AG09309 (cell line): ENCODE measurements at regions not wholly inside any gene's neighbourhood (a gene's known extent, or its start where the extent isn't known, plus 50 kb on each side); places are given as distances from the start of the nearest gene placed in this dataset.
"Not testable (repeated sequence)": the region's sequence is repeated elsewhere in the genome, so short reads cannot be mapped to it uniquely, and the experiment has no call there.

Experiments
- DNase-seq: peaks from one replicate; pipeline ENCODE4 v3.0.0-alpha.2; 2010; ENCODE audit warnings: low read depth
- H3K4me3 ChIP-seq: 2 replicates; pipeline ENCODE4 v1.5.1; 2011; ENCODE audit warnings: mild to moderate bottlenecking, low read depth, low read length, moderate library complexity; ENCODE audit not compliant: control insufficient read depth
- CTCF ChIP-seq: IDR thresholded peaks from 2 replicates; pipeline ENCODE4 v1.5.1; 2011; ENCODE audit warnings: mild to moderate bottlenecking, low read depth, low read length, inconsistent platforms; ENCODE audit not compliant: insufficient read depth, control insufficient read depth; ENCODE audit errors: missing control alignments

- no peak for DNase-seq
- no peak for TF ChIP-seq CTCF
- no peak overlapping the region for H3K4me3 ChIP-seq
These were observed 64.7 kb upstream of the ZNF217 start for GRCh38 chr20:53658322-53658721.

GRCh38 chr20:53657732-53658131, 64.1 kb upstream of the ZNF217 start:
- DNase-seq = no peak
- H3K4me3 ChIP-seq = no peak overlapping the region
- no peak for TF ChIP-seq CTCF

- no peak for TF ChIP-seq CTCF
- DNase-seq = no peak
- no peak overlapping the region for H3K4me3 ChIP-seq
These were observed 63.6 kb upstream of the ZNF217 start for GRCh38 chr20:53657279-53657678.

- no peak overlapping the region for H3K4me3 ChIP-seq
- TF ChIP-seq CTCF = no peak
- peak; percentile 65 for DNase-seq
These were observed 62.9 kb upstream of the ZNF217 start for GRCh38 chr20:53656293-53657202.

DNA sequence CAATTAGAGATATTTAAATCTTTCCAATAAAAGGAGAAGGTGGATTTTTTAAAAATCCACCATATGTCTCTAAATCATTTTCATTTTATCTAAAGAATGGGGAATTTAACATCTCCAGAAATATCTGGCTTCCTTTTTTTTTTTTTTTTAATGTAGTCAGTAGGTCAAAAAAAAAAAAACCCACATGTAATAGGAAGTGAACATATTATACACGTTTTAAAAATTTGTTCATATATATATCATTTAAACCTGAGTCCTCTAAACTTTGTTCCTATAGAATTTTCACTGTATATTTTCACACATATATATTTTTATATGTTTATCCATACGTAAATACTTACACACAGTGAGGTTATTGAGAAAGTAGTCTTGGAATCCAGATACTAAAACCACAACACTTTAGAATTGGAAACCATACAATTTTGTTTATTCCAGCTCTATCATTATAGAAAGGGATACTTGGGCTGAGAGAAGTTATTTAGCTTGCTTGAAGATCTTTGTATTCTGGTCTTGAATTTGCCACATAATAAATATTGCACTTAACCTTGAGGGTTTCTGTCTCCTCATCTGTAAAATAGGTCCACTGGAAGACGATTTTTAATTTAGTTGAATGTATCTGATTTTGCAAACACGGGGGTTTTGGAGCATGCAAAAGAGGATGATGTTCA, 62.1 kb upstream of the ZNF217 start:
- H3K4me3 ChIP-seq = no peak overlapping the region
- TF ChIP-seq CTCF = no peak
- no peak for DNase-seq

DNA sequence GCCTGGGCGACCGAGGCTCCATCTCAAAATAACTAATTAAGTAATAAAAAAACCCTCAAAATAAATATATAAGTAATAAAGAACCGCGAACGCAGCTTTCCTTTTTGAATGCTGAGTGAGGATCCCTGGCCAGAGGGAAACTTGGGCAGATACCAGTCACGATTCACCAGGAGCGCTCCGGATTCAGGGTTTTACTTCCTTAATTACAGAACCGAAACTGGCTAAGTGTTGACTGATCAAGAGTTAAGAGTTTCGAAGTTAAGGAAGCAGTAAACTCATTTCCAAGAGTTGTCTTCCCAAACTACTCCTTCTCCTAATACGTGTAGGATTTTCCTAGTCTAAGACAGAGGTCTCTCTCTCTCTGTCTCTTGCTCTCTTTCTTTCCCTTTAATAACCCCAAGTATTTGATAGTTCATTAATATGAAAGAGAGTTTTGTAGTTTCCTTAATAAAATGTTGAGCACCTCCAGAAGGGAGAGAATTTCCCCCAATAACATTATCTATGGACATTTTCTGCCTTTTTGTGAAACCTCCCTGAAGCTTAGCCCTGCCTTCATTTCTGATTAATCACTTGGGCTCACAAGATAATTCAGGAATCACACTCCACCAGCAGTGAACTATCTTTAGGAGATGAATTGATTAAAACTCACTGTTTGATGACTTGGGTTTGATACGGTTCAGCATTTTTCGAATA, 61.4 kb upstream of the ZNF217 start:
- no peak for TF ChIP-seq CTCF
- H3K4me3 ChIP-seq = no peak overlapping the region
- no peak for DNase-seq

DNA sequence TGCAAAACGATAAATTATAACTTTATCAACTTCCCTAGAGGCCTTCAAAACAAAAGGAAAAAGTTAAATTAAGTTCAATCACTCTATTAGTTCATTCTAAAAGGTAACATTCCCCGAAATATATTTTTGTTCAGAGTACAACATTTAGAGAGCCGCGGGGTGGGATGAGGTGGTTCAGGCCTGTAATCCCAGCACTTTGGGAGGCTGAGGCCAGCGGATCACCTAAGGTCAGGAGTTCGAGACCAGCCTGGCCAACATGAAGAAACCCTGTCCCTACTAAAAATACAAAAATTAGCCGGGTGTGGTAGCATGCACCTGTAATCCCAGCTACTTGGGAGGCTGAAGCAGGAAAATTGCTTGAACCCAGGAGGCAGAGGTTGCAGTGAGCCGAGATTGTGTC, 60.9 kb upstream of the ZNF217 start:
- not testable (repeated sequence) for H3K4me3 ChIP-seq, DNase-seq
